ENCODE measurements at regions not wholly inside any gene's neighbourhood (a gene's known extent, or its start where the extent isn't known, plus 50 kb on each side); places are given as distances from the start of the nearest gene placed in this dataset.

DNA sequence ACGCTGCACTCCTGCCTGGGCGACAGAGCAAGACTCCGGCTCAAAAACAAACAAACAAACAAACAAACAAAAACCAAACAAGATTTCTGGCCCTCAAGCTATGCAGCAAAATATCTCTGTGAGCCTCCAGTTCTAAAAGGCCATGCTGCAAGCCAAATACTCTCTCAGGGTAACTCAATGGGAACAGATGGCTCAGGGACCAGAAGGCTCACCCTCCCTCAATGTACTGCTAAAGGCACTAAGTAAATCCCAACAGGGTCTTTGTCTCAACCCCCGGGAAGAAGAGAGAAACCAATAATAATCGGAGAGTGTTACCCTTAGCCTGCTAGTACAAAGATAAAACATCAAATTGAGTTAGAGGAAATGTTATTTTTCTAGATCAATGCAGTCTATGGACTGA lies 119.7 kb upstream of the ZC3H12C start:
- no TSS peak for BruUV-seq (replicated peaks)
- no peaks in the 10 kb centered on the region for H3K36me3 ChIP-seq (ENCODE audit: control insufficient read depth in 2 of 2, insufficient read depth in 2 of 2, low read length in 1 of 2)
- H3K4me2 ChIP-seq (ENCODE audit: control insufficient read depth, insufficient read depth), result no peak overlapping the region
- RAD21 ChIA-PET (ENCODE audit: unreplicated experiment), result interaction anchor here (0.7 to 12.4 kb wide), 7 partner anchors 9 to 376 kb away, joined by 3 to 185 read pairs (median 71); partner anchors contain the start of gene ZC3H12C
- WGBS (ENCODE audit: insufficient coverage, insufficient replicate concordance, low lambda C conversion rate, missing lambda C conversion rate), result 99% methylated on average over 5 of the region's 5 CpGs
- no peaks in the 10 kb centered on the region for H3K79me2 ChIP-seq (ENCODE audit: control insufficient read depth, insufficient read depth, low read length)
- H2AFZ ChIP-seq (ENCODE audit: control insufficient read depth, low read depth, low read length), result no peak overlapping the region
- no peaks in the 10 kb centered on the region; a peak in 1 of 4 replicates for H3K27me3 ChIP-seq (replicated peaks in 1 of 2; ENCODE audit: control insufficient read depth in 2 of 2, insufficient read depth in 2 of 2, low read length in 1 of 2)
- H4K20me1 ChIP-seq (ENCODE audit: control insufficient read depth, insufficient read depth), result no peaks in the 10 kb centered on the region
- TF ChIP-seq IKZF1 (conservative IDR thresholded peaks at IDR 0.05), result no peak
- no peak for TF ChIP-seq RBBP5 (conservative IDR thresholded peaks at IDR 0.05)
- H3K4me1 ChIP-seq (ENCODE audit: control insufficient read depth, insufficient read depth, low read length), result peaks cover 38% of the 10 kb centered on the region
- DNase-seq (ENCODE audit: low read depth, low spot score), result no peak
- H3K9ac ChIP-seq (ENCODE audit: control insufficient read depth, insufficient read depth, low read length), result no peak overlapping the region
- POLR2A ChIA-PET, result interaction anchor here (0.7 to 8.1 kb wide), 4 partner anchors 9 to 128 kb away, joined by 5 to 76 read pairs (median 35); no protein-coding TSS in a partner anchor
- intact Hi-C loops (cut with micrococcal nuclease; ENCODE audit: unreplicated experiment) (no loop called here), in situ Hi-C loops (cut with MboI) (no loop called here)
- peaks cover 5% of the 10 kb centered on the region; the same call in 2 of the 3 replicates for H3K9me3 ChIP-seq (replicated peaks; ENCODE audit: control insufficient read depth, insufficient read depth, low read length)
- CTCF ChIA-PET, result interaction anchor here (0.8 to 3.0 kb wide), 5 partner anchors 10 to 325 kb away, joined by 3 to 19 read pairs (median 6); no protein-coding TSS in a partner anchor
- SMC1A ChIA-PET (ENCODE audit: uncharacterized antibody, unreplicated experiment), result interaction anchor here (0.6 to 12.2 kb wide), 11 partner anchors 11 to 1474 kb away, joined by 3 to 223 read pairs (median 7); partner anchors contain the start of gene ZC3H12C
- H3K27ac ChIP-seq (ENCODE audit: control insufficient read depth, insufficient read depth), result no peak overlapping the region
- no peak overlapping the region for H3K4me3 ChIP-seq
- ATAC-seq, result no peak
- no peak for FAIRE-seq

DNA sequence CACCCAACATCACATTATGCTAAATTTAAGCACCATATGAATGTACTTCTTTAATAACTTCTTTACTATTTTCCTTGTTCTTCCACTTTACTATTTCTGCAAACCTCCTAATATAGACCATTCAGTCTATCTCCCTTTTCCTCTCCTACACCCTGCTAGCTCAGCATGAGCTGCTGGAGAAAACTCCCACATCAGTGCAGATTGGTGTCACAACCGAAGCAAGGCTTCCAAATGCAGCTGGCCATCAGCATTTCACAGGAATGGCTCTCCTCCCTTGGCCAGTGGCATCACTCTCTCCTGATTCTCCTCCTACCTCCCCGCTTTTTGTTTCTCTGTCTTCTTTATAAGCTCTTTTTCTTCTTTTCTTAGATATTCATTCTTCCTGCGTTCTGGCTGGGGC lies 118.7 kb upstream of the ZC3H12C start:
- in situ Hi-C loops (cut with MboI), result no loop called here
- peaks cover 34% of the 10 kb centered on the region for H3K4me1 ChIP-seq (ENCODE audit: control insufficient read depth, insufficient read depth, low read length)
- no peak for ATAC-seq

More for the DNA sequence above, 118.7 kb upstream of the ZC3H12C start:
- no peaks in the 10 kb centered on the region for H3K79me2 ChIP-seq (ENCODE audit: control insufficient read depth, insufficient read depth, low read length)
- TF ChIP-seq, protein P1, sequence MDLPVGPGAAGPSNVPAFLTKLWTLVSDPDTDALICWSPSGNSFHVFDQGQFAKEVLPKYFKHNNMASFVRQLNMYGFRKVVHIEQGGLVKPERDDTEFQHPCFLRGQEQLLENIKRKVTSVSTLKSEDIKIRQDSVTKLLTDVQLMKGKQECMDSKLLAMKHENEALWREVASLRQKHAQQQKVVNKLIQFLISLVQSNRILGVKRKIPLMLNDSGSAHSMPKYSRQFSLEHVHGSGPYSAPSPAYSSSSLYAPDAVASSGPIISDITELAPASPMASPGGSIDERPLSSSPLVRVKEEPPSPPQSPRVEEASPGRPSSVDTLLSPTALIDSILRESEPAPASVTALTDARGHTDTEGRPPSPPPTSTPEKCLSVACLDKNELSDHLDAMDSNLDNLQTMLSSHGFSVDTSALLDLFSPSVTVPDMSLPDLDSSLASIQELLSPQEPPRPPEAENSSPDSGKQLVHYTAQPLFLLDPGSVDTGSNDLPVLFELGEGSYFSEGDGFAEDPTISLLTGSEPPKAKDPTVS (IDR thresholded peaks at IDR 0.05; ENCODE audit: low read depth, low read length), result no peak
- TF ChIP-seq IRF4 (IDR thresholded peaks at IDR 0.05; ENCODE audit: low read depth, low read length), result no peak
- TF ChIP-seq, protein P2, sequence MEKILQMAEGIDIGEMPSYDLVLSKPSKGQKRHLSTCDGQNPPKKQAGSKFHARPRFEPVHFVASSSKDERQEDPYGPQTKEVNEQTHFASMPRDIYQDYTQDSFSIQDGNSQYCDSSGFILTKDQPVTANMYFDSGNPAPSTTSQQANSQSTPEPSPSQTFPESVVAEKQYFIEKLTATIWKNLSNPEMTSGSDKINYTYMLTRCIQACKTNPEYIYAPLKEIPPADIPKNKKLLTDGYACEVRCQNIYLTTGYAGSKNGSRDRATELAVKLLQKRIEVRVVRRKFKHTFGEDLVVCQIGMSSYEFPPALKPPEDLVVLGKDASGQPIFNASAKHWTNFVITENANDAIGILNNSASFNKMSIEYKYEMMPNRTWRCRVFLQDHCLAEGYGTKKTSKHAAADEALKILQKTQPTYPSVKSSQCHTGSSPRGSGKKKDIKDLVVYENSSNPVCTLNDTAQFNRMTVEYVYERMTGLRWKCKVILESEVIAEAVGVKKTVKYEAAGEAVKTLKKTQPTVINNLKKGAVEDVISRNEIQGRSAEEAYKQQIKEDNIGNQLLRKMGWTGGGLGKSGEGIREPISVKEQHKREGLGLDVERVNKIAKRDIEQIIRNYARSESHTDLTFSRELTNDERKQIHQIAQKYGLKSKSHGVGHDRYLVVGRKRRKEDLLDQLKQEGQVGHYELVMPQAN (conservative IDR thresholded peaks at IDR 0.05), result no peak
- TF ChIP-seq ZZZ3 (IDR thresholded peaks at IDR 0.05; ENCODE audit: control insufficient read depth, insufficient read length, low read depth), result no peak
- no peak for TF ChIP-seq HDAC6 (IDR thresholded peaks at IDR 0.05; ENCODE audit: unreplicated experiment)
- no peak for FAIRE-seq
- BruUV-seq (replicated peaks), result no TSS peak
- H3K27me3 ChIP-seq (replicated peaks in 1 of 2; ENCODE audit: control insufficient read depth in 2 of 2, insufficient read depth in 2 of 2, low read length in 1 of 2), result no peaks in the 10 kb centered on the region; a peak in 1 of 4 replicates
- no peak overlapping the region for H2AFZ ChIP-seq (ENCODE audit: control insufficient read depth, low read depth, low read length)
- H3K4me2 ChIP-seq (ENCODE audit: control insufficient read depth, insufficient read depth), result no peak overlapping the region
- intact Hi-C loops (cut with micrococcal nuclease; ENCODE audit: unreplicated experiment), result loop anchor here (2.0 kb wide), 1 partner anchor 20 kb away; no protein-coding TSS in a partner anchor
- no peaks in the 10 kb centered on the region; the same call in 2 of the 3 replicates for H3K9me3 ChIP-seq (replicated peaks; ENCODE audit: control insufficient read depth, insufficient read depth, low read length)
- no peak overlapping the region for H3K9ac ChIP-seq (ENCODE audit: control insufficient read depth, insufficient read depth, low read length)
- SMC1A ChIA-PET (ENCODE audit: uncharacterized antibody, unreplicated experiment), result interaction anchor here (0.7 to 12.2 kb wide), 15 partner anchors 10 to 191 kb away, joined by 3 to 223 read pairs (median 6); partner anchors contain the start of gene ZC3H12C
- RAD21 ChIA-PET (ENCODE audit: unreplicated experiment), result interaction anchor here (1.5 to 12.4 kb wide), 7 partner anchors 8 to 119 kb away, joined by 4 to 185 read pairs (median 71); partner anchors contain the start of gene ZC3H12C
- H3K36me3 ChIP-seq (ENCODE audit: control insufficient read depth in 2 of 2, insufficient read depth in 2 of 2, low read length in 1 of 2), result no peaks in the 10 kb centered on the region
- H4K20me1 ChIP-seq (ENCODE audit: control insufficient read depth, insufficient read depth), result no peaks in the 10 kb centered on the region
- CTCF ChIA-PET, result interaction anchor here (1.0 to 3.0 kb wide), 4 partner anchors 9 to 324 kb away, joined by 3 to 19 read pairs (median 6); no protein-coding TSS in a partner anchor
- no peak for DNase-seq (ENCODE audit: low read depth, low spot score)
- no peak overlapping the region for H3K27ac ChIP-seq (ENCODE audit: control insufficient read depth, insufficient read depth)
- POLR2A ChIA-PET, result interaction anchor here (0.6 to 8.1 kb wide), 8 partner anchors 8 to 356 kb away, joined by 3 to 76 read pairs (median 5); no protein-coding TSS in a partner anchor
- WGBS (ENCODE audit: insufficient coverage, insufficient replicate concordance, low lambda C conversion rate, missing lambda C conversion rate), result 86% methylated on average over 3 of the region's 3 CpGs
- H3K4me3 ChIP-seq, result no peak overlapping the region
